ENCODE measurements at regions not wholly inside any gene's neighbourhood (a gene's known extent, or its start where the extent isn't known, plus 50 kb on each side); places are given as distances from the start of the nearest gene placed in this dataset.

DNA sequence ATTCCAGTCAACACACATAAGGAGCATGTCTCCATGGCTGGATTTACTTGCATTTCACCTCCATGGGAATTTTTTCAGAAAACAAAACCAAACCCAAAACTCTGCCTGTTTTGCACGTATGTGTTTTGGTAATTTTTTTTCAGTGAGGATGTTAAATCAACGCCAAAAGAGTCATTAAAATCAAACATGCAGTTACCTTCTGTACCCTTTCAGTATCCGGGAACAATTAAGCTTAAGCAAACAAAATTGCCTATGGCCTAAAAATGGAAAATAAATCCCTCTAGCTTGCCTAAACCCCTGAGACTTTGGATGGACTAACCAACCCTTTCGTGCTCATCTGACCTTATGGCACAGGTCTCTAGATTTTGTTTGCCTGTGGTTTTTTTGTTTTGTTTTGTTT, 209.2 kb upstream of the KLF4 start:
- no peak for DNase-seq (ENCODE audit: low spot score)

DNA sequence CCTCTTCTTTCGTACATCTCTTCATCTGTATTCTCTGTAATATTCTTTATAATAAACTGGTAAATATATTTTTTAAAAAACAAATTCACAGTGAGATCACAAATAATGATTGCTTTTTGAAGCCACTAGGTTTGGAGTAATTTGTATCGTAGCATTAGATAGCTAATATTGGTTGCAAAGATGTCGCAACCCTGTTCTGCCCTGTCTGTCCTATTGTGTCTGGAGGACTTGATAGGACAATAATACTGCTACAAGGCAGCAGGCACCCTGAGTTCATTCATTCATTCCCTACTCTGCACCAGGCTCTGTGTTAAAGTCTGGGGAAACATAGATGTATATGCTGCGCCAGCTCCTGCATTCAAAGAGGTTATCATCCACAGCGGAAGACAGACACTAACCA, 206.7 kb upstream of the KLF4 start:
- DNase-seq (ENCODE audit: low spot score): no peak

DNA sequence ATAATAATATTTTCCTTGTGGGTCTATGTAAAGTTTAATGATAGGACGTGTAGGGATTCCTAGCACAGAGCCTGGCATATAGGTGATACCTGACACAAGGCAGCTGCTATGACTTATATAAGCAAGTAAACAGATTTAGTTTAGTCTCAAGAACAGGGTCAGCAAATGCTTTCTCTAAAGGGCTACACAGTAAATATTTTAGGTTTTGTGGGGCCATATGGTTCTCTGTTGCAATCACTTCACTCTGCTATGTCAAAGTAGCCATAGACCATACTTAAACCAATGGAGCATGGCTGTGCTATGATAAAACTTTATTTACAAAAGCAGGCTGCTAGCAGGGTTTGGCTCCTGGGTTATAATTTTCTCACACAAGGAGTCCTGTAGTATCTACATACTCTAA, 204.8 kb upstream of the KLF4 start:
- DNase-seq (ENCODE audit: low spot score): no peak

DNA sequence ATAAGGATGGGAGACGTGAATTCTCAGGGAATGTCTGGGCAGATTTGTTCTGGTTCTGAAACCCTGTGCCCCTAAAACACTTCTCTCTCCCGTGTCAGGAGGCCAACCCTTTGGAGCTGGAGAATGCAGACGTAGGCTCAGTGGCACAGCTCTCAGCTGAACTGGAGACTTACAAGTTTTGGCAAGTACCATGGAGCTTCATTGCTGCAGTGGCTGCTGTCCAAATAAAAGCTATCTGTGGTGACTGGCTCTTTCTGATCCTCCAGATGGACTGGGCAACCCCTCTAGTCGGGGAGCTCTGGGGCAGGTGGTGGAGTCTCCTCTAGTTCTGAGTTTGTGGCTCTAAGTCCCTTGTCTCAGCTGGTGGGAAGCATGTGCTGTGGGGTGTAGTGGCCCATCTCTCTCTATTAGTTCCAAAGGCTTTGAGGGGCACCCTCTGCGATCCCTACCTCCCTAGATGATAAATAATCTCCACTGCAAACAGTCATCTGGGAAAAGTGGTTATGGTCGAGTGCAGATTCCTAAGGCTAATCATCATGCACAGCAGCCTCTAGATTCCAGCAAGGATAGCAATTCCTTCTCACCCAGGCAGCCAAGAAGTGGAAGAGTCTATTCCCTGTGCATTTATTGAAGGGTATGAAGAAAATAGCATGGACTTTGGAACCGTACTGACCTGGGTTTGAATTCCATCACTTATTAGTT, 204.2 kb upstream of the KLF4 start:
- peak; percentile 69 for DNase-seq (ENCODE audit: low spot score)

DNA sequence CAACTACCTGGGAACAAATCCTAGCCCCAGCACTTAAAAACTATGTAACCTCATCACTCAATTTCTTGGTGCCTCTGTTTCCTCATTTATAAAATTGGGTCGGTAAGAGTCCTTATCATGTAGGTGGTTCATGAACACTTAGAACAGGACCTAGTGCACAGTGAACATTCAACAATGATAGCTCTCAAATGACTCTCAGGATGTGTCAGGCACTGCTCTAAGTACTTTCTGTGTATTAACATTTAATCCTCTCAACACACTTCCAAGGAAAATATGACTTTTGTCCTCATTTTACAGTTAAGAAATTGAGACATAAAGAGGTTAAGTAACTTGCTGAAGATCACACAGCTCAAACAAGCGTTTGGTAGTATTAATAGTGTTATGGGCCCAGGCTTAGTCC, 202.1 kb upstream of the KLF4 start:
- no peak for DNase-seq (ENCODE audit: low spot score)

DNA sequence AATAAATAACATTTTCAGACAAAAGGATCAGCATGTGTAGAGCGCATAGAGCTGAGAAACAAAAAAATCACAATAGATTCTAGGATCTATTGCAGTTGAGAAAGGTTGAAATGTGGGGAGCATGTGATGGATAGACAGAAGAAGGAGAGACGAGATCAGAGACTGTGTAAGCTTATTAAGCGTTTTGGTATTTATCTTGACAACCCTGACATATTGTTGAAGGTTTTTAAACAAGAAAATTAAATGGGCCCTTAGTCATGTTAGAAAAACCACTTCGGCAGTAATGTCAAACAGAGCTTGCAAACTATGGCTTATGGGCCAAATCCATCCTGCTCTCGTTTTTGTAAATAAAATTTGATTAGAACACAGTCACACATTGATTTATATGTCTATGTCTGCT, 200.5 kb upstream of the KLF4 start:
- no peak for DNase-seq (ENCODE audit: low spot score)

DNA sequence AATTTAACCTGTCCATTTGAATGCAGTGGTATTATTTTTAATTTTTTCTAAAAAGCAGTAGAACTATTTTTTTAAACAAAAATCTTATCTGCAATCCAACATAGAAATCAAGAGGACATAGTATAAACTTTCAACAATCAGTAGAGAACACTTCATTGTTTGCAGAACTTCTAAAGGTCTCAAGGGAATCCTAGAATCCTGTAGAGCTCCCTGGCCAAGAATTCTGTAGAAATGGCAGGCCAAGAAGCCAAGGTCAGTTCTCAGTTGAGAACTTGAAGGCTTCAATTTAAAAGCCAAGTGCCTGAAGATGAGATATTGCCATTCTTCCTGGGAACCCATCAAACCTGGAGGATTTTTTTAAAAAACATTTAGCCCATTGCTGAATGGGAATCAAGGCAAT, 199.2 kb upstream of the KLF4 start:
- no peak for DNase-seq (ENCODE audit: low spot score)

DNA sequence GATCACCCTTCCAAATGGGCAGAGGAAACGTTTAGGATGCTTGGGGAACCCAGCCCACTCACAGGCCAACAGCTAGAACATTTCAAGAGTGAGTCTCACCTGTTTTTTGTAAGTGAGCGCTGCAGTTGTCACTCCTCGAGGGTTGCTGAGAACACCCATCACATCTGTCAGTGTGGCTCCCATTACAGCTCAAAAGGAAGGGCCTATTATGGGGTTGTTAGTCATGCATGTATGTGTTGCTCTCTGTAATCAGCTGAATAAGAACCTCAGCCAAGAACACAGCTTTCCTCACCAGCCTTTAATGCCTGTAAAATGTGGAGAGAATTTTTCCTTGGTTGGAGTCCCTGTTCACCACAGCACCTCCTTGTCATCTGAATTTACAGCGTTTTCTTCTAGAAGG, 196.3 kb upstream of the KLF4 start:
- peak; percentile 44 for DNase-seq (ENCODE audit: low spot score)

DNA sequence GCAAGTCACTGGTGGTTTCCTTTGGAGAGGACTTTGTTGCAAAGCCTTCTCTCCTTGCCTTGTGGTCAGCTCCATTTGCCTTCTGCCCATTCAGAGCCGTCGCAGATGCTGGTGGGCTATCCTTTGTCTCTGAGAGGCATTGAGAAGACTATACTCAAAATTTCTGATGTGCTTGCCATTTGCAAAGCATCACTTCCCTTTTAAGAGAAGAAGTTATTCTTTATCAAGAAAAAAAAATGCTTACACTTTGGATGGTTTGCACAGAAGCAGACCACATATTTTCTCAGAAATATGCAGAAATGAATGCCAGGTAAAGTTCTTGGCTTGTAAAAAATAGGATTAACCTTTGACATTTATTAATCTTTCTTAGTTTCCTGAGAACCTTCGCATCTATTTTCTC, 195.8 kb upstream of the KLF4 start:
- DNase-seq (ENCODE audit: low spot score): no peak

DNA sequence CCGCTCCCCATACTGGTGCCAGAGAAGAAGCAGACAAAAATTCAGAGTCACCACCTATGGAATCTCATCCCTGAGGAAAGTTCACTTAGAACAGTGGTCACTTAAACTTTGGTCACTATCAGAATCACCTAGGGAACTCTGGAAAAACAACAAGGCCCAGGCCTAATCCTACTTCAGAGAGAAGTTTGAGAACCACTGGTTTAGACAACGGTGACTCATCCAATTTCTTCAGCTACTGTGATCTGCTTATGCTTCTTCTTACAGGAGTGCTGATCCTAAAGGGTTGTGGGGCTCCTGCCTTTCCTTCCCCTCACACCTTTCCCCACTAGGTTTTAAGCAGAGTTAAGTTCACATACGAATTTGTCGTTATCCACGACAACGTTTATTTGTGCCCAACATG, 194.7 kb upstream of the KLF4 start:
- DNase-seq (ENCODE audit: low spot score): peak; percentile 49

DNA sequence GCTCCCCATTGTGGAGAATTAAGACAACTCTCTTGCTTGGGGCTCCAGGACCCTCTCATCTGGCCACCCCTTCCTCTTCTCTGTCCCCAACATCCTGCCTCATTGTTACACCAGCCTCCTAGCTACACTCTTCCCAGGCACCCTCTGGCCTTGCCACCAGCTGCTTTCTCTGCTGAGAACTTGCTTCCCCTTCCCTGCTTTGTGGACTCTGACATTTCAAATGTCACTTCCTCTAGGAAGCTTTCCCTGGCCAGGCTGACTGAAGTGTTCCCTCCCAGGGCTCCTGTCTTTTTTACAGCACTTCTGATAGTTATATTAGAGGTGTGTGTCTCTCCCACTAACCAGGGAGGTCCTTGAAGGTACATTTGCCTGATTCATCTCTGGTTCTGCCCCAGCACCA, 194.0 kb upstream of the KLF4 start:
- DNase-seq (ENCODE audit: low spot score): no peak

DNA sequence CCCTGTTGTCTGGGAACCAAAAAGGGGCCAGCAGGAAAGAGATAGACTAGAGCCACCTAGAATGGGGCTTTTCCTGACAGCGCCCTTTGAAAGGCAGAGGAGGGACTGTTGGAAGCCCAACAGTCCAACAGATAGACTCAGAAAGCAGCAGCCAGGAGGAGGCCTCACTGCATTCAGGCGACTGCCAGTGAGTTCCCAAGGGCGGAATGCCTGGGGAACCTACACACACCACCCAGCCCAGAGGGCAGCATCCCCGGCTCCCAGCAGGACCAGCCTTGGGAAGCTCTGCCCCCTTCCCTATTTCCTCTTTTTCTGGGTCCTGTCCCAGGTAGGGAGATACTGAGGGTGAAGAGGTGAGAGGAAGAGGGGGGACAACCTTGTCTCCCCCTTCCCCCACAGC, 192.4 kb upstream of the KLF4 start:
- no peak for DNase-seq (ENCODE audit: low spot score)

DNA sequence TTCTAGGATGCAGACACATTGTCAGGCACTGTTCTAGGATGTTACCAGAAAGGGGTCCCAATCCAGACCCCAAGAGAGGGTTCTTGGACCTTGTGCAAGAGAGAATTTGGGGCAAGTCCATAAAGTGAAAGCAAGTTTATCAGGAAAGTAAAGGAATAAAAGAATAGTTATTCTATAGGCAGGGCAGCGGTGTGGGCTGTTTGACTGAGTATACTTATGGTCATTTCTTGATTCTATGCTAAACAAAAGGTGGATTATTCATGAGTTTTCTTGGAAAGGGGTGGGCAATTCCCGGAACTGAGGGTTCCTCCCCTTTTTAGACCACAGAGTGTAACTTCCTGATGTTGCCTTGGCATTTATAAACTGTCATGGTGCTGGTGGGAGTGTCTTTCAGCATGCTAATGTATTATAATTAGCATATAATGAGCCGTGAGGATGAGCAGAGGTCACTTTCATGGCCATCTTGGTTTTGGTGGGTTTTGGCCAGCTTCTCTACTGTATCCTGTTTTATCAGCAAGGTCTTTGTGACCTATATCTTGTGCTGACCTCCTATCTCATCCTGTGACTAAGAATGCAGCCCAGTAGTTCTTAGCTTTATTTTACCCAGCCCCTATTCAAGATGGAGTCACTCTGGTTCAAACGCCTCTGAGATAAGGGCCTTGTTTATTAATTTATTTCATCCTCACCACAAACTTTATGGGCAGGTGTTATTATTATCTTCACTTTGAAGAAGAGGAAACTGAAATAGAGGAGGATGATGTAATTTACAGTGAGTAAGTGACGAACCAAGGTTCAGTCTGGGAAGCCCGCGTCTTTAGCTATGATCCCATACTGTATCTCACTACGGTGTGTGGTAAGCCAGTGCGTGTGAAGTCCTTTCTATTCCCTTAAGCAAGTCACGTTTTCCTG, 186.0 kb upstream of the KLF4 start:
- no peak for DNase-seq (ENCODE audit: low spot score)

DNA sequence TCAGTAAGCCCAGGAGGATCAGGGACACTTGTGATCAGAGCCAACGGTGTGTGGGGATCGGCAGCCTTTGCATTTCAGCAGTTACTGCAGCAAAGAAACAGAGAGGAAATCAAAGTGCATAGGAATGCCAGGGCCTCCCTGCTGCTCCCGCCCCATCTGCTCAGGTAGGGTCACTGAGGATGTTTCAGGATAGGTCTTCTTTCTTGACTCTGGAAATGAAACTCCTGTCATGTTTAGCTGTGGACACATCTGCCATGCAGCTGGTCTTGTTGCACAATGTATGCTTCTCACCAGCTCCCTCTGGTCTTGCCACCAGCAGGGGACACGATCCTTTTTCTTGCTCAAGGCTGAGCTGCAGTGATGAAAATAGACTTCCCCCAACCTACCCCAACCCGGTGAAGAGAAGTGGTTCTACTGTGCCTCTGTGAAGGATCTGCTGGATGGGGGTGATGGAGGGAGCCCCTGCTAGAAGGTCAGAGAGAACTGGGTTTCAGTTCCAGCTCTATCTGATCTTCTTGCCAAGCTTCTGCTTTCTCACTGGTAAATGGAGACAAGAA, 185.2 kb upstream of the KLF4 start:
- peak; percentile 70 for DNase-seq (ENCODE audit: low spot score)

DNA sequence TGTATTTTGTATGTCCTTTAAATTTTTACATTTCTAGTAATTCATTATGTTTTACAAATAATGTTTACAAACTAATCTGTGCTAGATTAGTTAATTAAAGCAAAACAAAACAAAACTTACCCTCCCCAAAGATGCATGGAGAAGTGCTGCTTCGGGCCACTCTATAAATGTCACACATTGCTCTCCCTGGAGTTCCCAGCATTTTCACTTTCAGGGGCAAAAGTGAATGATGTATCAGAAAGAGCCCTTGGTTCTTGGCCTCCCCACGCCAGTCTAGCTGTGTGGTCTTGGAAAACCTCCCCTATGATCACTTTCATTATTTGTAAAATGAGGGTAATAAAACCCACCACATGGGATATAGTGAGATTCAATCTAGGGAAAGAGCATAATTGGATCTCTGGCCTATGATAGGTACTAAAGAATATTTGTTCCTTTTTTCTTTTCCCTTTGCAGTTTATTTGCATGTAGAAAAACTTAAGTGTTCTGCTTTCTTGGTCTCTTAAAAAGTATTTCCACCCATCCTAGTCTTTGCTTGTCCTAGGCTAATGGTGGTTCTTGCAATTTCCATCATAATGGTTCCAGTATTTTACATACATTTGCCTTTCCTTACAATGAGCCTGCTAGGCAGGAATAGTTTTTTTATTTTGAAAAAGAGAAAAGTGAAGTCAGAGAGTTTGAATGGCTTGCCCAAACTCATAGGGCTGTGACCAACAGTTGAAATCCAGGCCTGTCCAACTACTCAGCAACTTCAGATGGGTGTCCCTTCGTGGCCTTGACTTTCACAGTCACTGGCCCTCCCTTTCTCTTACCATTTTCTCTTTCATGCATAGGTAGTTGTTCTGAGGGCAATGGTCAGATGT, 184.5 kb upstream of the KLF4 start:
- DNase-seq (ENCODE audit: low spot score): no peak

DNA sequence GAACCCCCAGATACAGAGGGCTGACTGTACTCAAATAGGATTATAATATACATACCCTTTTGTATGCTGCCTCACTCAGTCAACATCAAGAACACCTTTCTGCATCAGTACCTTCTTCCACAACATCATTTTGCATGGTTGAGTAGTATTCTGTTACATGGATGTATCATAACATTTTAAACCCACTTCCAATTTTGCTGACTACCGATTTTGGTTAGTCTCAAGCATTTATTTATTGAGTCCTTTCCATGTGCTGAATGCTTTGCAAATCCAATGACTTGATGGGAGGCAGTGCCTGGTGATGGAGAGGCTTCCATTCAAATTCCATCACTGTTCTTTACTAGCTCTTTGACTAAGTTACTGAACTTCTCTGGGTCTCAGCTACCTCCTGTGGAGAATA, 182.0 kb upstream of the KLF4 start:
- DNase-seq (ENCODE audit: low spot score): no peak

DNA sequence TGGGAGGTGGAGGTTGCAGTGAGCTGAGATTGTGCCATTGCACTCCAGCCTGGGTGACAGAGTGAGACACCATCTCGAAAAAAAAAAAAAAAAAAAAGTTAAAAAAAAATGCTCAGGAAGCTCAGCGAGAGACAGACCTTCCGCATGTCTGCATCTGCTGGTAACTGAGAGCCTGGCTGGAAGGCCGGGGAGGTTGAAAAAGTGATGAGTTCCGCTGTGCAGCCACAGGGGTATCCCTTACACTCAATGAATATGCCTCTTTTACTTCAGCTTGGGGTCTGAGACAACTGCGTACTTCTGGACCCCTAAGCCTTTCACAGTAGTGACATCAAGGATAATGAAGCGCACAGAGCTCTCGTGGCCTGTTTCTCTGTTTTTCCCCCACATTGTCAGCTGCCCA, 179.9 kb upstream of the KLF4 start:
- DNase-seq (ENCODE audit: low spot score): no peak

DNA sequence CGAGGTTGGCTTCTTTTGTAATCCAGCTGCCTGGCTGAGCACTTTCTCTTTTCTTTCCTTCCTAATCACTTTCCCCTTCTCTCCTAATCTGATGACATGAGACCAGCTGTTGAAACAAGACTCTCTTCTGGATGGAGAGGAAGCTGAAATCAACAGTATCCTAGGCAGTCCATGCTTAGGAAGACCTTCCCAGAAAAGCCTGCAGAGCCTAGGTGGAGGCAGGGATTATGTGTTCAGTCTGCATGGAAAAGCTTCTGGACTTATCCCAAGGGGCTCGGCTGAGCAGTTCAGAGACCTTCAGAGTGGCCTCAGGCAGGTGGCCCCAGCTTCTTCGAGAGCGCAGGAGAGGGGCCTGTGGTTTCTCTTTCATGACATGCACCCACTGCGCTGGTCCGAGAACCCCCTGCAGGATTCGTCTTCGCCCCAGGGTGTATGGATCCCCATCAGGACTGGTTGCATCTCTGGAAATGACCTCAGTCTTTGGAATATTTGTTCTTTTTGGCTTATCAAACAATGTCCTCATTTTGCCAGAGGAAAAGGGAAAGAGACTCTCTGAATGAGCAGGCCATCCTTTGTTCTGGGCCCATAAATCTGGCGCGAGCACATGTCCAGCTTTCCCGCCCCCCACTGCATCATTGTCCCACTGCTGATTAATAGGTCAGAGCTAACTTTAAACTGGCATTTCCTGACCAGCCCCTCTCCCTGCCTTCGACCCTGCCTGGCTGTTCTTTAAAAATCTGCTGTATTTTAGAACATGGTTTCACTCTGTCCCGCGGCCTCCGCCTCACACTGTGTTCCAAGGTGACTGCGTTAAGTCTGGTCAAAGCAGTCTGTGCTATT, 177.9 kb upstream of the KLF4 start:
- no peak for DNase-seq (ENCODE audit: low spot score)

DNA sequence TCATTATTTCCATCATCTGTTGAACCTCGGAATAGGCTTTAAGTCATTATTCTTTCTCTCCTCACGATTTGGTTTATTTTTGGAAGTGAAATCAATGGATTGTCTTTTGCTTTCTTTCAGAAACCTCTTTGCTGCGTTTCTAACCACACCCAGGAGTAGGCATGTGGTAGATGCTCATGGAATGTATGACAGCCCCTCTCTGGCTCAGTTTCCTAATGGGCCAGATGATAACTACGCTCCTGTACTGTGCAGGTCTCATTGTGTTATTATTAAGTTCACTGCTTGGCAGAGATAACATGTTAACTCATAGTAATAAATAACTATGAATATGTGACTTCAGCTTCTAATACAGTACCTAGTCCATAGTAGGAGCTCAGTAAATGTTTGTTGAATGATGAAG, 175.5 kb upstream of the KLF4 start:
- DNase-seq (ENCODE audit: low spot score): peak; percentile 31

DNA sequence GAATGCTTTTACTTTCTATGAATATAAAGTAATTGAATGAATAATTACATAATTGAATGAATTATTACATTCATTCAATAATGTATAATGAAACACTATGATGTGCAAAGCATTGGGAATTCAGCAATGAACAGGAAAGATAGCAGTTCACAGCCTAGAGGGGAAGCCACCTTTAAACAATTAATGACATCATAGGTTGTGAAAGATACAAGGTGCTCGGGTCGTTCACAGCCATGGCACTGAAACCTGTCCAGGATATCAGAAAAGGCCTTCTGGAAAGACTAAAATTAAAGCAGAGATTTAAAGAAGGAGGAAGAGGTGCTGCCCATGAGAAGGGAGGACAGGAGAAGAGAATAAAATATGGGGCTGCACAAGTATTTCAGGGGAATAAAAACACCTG, 171.4 kb upstream of the KLF4 start:
- no peak for DNase-seq (ENCODE audit: low spot score)

DNA sequence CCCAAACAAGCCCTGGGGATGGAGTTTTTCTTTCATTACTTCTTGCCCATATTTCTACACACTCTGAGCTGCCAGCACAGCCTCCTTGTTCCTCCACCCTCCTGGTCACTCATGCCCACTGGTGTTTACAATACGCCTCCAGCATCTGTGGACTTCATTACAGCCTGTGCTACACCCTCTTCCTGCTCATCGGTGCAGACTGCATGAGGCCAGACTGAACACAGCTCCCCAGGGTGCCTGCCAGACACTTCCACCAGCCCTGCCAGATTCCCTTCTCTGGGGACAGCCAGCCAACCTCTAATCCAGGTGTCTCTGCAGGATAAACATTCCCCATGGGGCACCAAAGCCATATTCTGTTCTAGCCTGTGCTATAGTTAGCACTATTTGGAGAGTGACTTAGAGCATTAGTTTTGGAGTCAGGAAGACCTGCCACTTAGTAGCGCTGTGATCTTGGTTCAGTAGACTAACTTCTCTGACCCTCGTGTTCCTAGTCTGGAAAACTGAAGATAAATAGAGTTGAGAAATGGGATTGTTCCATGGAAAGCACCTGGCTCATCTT, 163.8 kb upstream of the KLF4 start:
- no peak for DNase-seq (ENCODE audit: low spot score)
